Mucosa of stomach (tissue), 1 donor: ENCODE measurements at regions not wholly inside any gene's neighbourhood (a gene's known extent, or its start where the extent isn't known, plus 50 kb on each side); places are given as distances from the start of the nearest gene placed in this dataset.

ENCODE experiments used
- H3K27me3 ChIP-seq: one replicate; pipeline ENCODE4 v1.7.0; 2013; ENCODE audit warnings: mild to moderate bottlenecking, low read length; ENCODE audit not compliant: control insufficient read depth, insufficient read depth
- H3K36me3 ChIP-seq: one replicate; pipeline ENCODE4 v1.7.0; 2013; ENCODE audit warnings: low read length; ENCODE audit not compliant: control insufficient read depth, insufficient read depth
- H3K4me1 ChIP-seq: one replicate; pipeline ENCODE4 v1.7.0; 2013; ENCODE audit warnings: mild to moderate bottlenecking, low read length; ENCODE audit not compliant: control insufficient read depth, insufficient read depth
- H3K4me3 ChIP-seq: one replicate; pipeline ENCODE4 v1.7.0; 2013; ENCODE audit warnings: low read length
- H3K9ac ChIP-seq: one replicate; pipeline ENCODE4 v1.7.0; 2013; ENCODE audit warnings: mild to moderate bottlenecking, low read length, moderate library complexity
- H3K9me3 ChIP-seq: one replicate; pipeline ENCODE4 v1.7.0; 2013; ENCODE audit warnings: mild to moderate bottlenecking, low read length, moderate library complexity; ENCODE audit not compliant: control insufficient read depth
- donor health status: Pancreatic carcinoma.

GRCh38 chr5:143543358-143544255 is 140.1 kb upstream of the NR3C1 start:
- no peaks in the 10 kb centered on the region for H3K27me3 ChIP-seq
- H3K9me3 ChIP-seq, result no peaks in the 10 kb centered on the region
- no peak overlapping the region for H3K9ac ChIP-seq
- no peaks in the 10 kb centered on the region for H3K36me3 ChIP-seq
- H3K4me3 ChIP-seq, result no peak overlapping the region
- no peaks in the 10 kb centered on the region for H3K4me1 ChIP-seq

GRCh38 chr5:143542798-143543144 is 139.3 kb upstream of the NR3C1 start:
- H3K4me3 ChIP-seq, result no peak overlapping the region
- no peaks in the 10 kb centered on the region for H3K27me3 ChIP-seq
- H3K9ac ChIP-seq, result no peak overlapping the region
- H3K4me1 ChIP-seq, result no peaks in the 10 kb centered on the region
- no peaks in the 10 kb centered on the region for H3K36me3 ChIP-seq
- H3K9me3 ChIP-seq, result no peaks in the 10 kb centered on the region

DNA sequence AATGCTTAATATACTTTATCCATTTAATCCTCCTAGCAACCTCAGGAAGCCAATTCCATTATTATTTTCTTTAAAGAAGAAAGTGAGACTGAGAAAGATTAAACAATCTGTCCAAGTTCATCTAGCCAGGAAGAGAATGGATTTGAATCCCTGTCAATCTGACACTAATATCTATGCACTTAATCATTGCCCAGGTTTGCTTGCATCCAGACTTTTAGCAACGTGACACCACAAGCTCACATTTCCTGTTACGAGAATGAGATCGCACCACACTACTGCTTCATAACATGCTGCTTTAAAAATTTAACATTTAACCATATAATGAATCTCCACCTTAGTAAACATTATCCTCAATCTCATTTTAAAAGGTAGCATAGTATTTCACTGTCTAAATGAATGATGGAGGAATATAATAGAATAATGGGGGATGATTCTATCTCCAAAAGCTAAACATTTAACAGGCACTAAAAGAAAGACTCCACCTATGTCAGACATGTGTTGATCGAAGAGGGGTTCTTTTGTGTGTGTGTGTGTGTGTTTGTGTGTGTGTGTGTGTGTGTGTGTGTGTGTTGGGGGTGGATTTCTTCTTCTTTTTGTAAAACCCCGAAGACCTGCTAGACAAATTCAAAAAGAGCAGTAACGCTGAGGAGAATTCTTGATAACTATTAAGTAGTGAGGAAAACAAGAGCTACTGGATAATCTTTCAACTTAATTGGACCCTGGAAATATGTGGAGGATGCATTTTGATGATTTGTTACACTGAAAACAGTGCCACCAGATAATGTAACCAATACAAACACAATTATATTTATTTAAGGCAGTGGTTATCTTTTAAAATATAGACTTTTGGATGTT is 138.7 kb upstream of the NR3C1 start:
- no peaks in the 10 kb centered on the region for H3K27me3 ChIP-seq
- H3K4me1 ChIP-seq, result no peaks in the 10 kb centered on the region
- no peaks in the 10 kb centered on the region for H3K36me3 ChIP-seq
- no peak overlapping the region for H3K9ac ChIP-seq
- H3K4me3 ChIP-seq, result no peak overlapping the region
- H3K9me3 ChIP-seq, result no peaks in the 10 kb centered on the region

DNA sequence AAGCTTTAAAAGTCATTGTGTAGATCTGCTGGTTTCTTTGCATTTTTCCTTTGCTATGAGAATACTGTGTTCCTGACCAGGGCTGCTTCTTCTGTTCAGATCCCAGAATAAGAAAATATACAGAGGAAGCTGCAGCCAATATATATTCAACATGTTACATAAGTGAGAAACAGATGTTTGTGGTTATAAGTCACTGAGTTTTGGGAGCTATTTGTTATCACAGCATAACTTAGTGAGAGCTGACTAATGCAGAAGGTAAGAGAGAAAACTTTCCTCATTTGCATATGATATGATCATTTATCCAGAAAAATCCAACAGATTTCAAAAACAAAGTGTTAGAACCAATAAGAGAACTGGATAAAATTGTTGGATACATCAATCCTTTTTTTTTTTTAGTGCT is 136.3 kb upstream of the NR3C1 start:
- H3K9ac ChIP-seq, result no peak overlapping the region

DNA sequence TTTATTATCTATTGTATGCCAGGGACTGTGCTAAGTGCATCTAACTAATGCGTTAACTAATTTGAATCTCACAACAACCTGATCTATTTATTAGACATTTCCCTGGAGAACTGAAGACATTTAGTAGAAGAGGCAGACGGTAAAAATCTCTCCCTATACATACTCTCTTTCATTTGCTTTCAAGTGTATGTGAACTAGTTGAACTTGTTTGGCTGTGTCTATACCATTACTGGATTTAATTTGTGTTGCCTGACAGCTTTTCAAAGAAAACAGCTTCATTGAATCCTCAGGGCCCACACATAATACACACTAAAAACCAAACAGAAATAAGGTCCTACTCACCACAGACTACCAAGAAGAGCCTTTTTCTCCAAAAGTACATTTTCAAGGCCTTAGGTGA is 133.6 kb upstream of the NR3C1 start:
- H3K27me3 ChIP-seq, result no peaks in the 10 kb centered on the region
- no peak overlapping the region for H3K9ac ChIP-seq
- H3K4me1 ChIP-seq, result no peaks in the 10 kb centered on the region
- no peaks in the 10 kb centered on the region for H3K36me3 ChIP-seq
- H3K4me3 ChIP-seq, result no peak overlapping the region
- no peaks in the 10 kb centered on the region for H3K9me3 ChIP-seq

More for the DNA sequence above, 136.3 kb upstream of the NR3C1 start:
- Histone ChIP-seq H3K27me3 (no peaks in the 10 kb centered on the region), H3K4me3 (no peak overlapping the region), H3K4me1 (no peaks in the 10 kb centered on the region), H3K9me3 (no peaks in the 10 kb centered on the region), H3K36me3 (no peaks in the 10 kb centered on the region)

- no peaks in the 10 kb centered on the region for H3K4me1 ChIP-seq
- no peaks in the 10 kb centered on the region for H3K36me3 ChIP-seq
- no peak overlapping the region for H3K4me3 ChIP-seq
- H3K9ac ChIP-seq, result no peak overlapping the region
- no peaks in the 10 kb centered on the region for H3K9me3 ChIP-seq
- no peaks in the 10 kb centered on the region for H3K27me3 ChIP-seq
Measured at GRCh38 chr5:143536364-143536763, 132.9 kb upstream of the NR3C1 start.

DNA sequence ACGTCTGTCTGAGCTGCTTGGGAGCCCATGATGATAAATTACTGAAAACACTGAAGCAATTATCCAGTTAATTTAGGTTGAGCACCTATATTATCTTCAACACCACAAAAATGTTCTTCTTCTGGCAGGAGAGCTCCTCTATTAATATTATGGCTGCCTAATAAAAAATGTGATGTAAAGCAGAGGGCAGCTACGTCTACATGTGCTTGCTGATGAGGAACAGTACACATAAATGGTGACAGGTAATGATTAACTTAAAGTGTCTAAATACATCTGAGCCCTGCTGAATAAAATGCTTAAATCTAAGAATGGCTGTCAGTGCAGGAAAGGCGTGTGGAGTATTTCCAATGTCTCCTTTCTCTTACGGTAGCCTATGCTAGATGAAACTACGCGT is 131.3 kb upstream of the NR3C1 start:
- Histone ChIP-seq H3K36me3 (no peaks in the 10 kb centered on the region), H3K4me3 (no peak overlapping the region), H3K27me3 (no peaks in the 10 kb centered on the region), H3K4me1 (no peaks in the 10 kb centered on the region), H3K9me3 (no peaks in the 10 kb centered on the region), H3K9ac (no peak overlapping the region)

GRCh38 chr5:143533978-143534760 is 130.7 kb upstream of the NR3C1 start:
- Histone ChIP-seq H3K9ac (no peak overlapping the region), H3K27me3 (no peaks in the 10 kb centered on the region)

GRCh38 chr5:143533475-143533874 is 130.0 kb upstream of the NR3C1 start:
- H3K9ac ChIP-seq, result no peak overlapping the region
- H3K4me3 ChIP-seq, result no peak overlapping the region
- no peaks in the 10 kb centered on the region for H3K27me3 ChIP-seq
- H3K36me3 ChIP-seq, result no peaks in the 10 kb centered on the region
- H3K4me1 ChIP-seq, result no peaks in the 10 kb centered on the region
- no peaks in the 10 kb centered on the region for H3K9me3 ChIP-seq

More at GRCh38 chr5:143533978-143534760, 130.7 kb upstream of the NR3C1 start:
- no peaks in the 10 kb centered on the region for H3K9me3 ChIP-seq
- H3K4me1 ChIP-seq, result no peaks in the 10 kb centered on the region
- H3K36me3 ChIP-seq, result no peaks in the 10 kb centered on the region
- H3K4me3 ChIP-seq, result no peak overlapping the region

DNA sequence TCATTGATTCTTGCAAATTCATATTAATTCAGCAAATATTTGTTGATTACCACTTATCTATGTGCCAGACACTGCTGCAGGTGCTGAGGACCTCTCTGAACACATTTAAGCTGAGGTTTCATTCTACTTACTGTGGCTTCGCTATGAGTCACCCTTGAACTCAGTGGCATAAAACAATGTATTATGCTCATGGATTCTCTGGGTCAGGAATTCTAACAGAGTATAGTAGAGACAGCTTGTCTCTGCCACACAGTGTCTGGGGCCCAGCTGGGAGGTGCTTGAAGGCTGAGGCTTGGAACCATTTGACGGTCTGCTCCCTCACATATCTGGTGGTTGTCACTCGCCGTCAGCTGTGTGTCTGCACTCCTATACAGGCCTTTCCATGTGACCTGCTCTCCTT is 124.3 kb upstream of the NR3C1 start:
- no peaks in the 10 kb centered on the region for H3K4me1 ChIP-seq

GRCh38 chr5:143525176-143525575 is 121.7 kb upstream of the NR3C1 start:
- Histone ChIP-seq H3K36me3 (no peaks in the 10 kb centered on the region), H3K4me1 (no peaks in the 10 kb centered on the region), H3K4me3 (no peak overlapping the region), H3K9me3 (no peaks in the 10 kb centered on the region), H3K9ac (no peak overlapping the region), H3K27me3 (no peaks in the 10 kb centered on the region)

More for the DNA sequence above, 124.3 kb upstream of the NR3C1 start:
- Histone ChIP-seq H3K9me3 (no peaks in the 10 kb centered on the region), H3K4me3 (no peak overlapping the region), H3K27me3 (no peaks in the 10 kb centered on the region), H3K36me3 (no peaks in the 10 kb centered on the region), H3K9ac (no peak overlapping the region)
